ENCODE measurements at regions not wholly inside any gene's neighbourhood (a gene's known extent, or its start where the extent isn't known, plus 50 kb on each side); places are given as distances from the start of the nearest gene placed in this dataset.

DNA sequence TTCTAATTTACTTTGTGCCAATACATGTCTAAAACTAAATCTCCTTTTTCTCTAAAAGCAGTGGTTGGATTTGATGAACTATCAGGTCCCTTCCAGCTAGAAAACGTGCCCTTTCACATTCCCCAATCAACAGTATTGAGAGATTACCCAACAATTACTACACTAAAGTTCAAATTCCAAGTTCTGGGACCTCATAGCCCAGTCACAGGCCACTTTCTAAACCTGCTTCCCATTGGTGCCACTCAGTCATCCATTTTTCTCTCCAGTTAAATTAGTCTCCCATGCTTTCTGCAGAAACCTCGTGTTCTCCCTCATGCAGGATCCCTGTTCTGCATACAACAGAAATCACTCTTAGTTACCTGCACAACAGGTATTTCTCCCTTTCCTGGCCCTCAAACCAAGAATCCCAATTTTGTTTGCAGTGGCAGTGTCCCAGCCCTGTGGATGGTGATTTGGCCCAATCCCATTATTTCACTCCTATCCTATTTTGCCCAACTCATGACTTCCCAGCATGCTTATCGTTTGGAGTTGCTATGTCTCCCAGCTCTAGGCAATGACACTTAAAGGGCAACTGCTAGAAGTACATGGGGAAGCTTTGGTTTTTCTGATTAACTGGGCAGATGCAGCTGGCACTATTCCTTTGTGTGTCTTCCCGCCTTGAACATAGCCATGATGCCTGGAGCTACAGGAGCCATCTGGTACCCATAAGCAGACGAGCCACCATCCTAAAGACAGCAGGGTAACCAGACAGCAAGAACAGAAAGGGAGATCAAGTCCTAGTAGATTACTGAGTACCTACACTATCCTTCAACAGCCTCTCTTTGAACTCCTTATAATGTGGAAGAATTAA lies 224.2 kb downstream of the MINAR1 start:
- no peak for DNase-seq (ENCODE audit: low read depth in 1 of 2, low spot score in 1 of 2)

DNA sequence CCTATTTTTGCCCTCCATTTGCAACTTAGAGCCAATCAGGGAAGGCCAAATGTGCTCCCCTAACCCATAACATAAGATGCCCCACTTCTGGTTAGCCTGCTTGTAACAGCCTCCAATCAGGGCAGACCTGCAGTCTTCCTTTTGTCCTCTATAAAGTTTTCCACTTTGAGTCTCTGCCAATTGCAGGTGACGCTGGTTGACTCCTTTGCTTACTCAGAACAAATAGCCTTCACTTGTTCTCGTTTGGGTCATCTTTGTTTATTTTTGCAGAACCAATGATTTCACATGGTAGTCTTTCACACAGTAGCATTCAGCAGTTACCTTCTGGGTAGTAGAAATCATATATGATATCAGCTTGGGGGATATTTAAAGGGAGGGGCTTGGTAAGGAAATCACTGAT lies 225.6 kb downstream of the MINAR1 start:
- no peak for DNase-seq (ENCODE audit: low read depth in 1 of 2, low spot score in 1 of 2)

DNA sequence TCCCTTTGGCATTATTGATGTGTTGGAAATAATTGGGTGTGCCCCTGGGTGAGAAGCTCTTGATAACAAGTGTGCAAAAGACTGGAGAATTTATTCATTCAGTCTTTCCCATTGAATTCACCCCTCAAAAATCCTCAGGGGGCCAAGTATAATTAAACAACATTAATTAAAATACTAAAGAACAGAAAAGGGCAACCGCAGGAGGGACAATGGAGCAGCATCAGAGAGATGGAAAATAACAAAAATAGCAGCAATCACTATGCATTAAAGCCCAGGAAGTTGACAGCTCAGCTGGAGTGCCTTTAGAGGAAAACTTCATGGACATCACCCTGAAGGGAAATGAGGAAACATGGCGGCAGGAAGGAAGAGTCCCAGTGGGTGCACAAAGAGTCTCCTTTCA lies 227.6 kb downstream of the MINAR1 start:
- DNase-seq (ENCODE audit: low read depth in 1 of 2, low spot score in 1 of 2), result no peak

DNA sequence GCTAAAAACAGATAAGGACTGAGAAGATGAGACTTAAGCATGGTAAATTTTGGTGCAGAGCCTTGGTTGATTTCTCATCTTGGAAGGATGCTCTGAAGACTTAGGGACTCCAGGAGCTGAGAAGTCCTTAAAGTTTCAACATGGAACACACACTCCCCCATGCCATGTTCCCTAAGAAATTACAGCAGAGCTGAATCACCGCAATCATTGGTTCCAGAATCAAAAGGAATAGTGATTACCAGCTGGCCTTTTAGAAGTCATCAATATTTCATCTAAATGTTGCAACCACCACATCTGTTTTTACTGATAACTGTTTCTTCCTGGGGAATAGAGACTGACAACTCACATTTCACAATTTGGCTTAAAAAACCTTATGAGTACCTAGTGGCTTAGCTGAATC lies 229.3 kb downstream of the MINAR1 start:
- DNase-seq (ENCODE audit: low read depth in 1 of 2, low spot score in 1 of 2), result no peak

DNA sequence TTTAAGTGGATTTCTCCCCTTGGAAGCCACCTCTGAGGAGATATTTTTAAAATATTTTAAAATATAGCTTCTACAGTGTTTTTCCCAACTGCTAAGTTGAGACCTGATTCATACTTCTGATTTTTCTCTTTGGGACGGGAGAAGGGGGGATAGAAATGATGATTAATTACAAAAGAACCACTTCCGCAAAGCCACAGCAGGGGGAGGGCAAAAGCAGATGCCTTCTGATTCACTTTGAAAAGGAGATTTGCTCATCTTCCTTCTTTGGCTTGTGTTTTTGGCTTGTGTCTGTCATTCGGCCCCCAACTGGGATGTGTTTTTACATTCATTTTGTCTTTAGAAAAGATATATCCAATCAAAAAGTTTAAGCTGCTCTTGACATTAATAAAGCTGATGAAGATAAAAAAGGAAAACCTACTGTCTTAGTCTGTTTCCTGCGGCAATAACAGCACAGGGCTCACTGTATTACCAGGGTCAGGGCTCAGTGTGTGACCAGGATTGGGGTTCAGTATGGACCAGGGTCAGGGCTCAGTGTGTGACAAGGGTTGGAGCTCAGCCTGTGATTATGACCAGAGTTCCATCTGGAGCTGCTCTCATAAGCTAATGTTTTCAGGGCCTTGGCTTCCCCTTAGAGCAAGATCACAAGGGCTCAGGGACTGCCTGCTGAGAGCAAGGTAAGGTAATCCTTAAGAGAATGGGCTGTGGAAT lies 223.2 kb downstream of the MTHFS start:
- DNase-seq (ENCODE audit: low read depth in 1 of 2, low spot score in 1 of 2), result no peak

DNA sequence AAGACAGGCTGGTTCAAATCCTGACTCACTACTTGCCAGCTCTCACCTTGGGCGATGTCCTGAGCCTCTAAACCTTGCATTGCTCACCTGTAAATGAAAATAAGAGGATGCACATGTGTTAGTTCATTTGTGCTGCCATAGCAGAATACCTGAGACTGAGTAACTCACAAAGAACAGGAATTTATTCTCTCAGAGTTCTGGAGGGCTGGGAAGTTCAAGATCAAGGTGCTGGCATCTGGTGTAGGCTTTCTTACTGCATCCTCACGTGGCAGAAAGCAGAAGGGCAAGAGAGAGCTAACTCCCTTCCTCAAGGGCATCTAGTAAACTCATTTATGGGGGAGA lies 222.7 kb downstream of the MTHFS start:
- no peak for DNase-seq (ENCODE audit: low read depth in 1 of 2, low spot score in 1 of 2)

DNA sequence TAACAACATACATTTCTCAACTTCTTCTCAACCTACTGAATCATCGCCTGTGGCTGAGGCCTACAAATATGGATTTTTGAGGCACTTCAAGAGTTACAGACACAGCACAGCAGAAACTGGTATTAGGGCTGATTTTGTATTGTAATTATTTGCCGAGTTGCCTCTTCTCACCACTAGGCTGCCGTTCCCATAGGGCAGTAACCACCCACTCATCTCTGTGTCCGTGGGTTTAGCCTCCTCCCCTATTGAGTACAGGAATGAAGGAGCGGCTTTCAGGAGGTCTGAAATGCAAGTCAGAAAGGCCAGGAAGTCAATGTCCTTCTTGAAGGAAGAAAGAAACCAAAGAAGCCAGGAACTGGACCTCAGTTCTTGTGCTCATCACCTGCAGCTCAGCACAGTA lies 220.8 kb downstream of the MTHFS start:
- no peak for DNase-seq (ENCODE audit: low read depth in 1 of 2, low spot score in 1 of 2)

- no peak for DNase-seq (ENCODE audit: low read depth in 1 of 2, low spot score in 1 of 2)
These were observed 220.2 kb downstream of the MTHFS start for GRCh38 chr15:79676621-79677020.

DNA sequence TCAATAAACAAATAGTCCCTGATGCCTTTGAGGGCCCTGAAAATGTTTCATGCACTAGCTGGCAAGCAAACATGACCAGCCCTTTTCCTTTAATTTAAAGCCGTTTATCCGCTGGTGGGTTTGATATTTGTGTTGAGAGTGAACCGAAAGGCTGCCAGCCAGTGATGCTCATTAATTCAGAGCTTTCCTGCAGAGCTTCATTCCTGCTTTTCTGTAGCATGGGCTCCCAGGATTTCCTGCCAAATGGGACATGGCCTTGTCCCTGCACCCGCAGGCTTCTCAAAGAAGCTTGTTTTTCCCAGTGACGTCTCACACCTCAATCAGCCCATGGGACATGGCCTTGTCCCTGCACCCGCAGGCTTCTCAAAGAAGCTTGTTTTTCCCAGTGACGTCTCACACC lies 219.6 kb downstream of the MTHFS start:
- no peak for DNase-seq (ENCODE audit: low read depth in 1 of 2, low spot score in 1 of 2)

DNA sequence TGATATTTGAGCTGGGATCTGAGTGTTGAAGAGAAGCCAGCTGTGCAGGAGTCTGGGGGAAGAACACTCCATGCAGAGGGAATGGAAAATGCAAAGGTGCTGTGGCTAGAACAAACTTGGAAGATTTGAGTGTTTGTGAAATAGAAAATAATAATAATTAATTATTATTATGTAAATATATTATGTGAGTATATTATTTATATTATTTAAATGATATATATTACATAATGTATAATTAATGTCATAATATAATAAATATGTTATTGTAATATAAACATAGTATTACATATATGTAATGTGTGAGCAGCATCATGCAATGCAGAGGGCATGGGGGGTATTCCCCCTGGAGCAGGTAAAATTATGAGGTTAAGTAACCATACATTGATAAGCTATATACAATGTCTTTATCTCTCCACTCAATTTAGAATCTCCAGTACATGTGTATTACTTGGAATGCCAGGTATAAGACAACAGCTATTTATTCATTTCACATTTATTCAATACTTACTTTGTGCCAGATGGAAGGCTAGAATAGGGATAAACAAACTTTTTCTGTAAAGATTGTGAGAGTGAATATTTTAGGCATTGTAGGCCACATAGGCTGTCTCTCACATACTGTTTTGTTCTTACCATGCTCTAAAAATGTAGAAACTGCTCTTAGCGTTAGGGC lies 218.6 kb downstream of the MTHFS start:
- no peak for DNase-seq (ENCODE audit: low read depth in 1 of 2, low spot score in 1 of 2)

GRCh38 chr15:79680720-79681119 lies 216.1 kb downstream of the MTHFS start:
- no peak for DNase-seq (ENCODE audit: low read depth in 1 of 2, low spot score in 1 of 2)

DNA sequence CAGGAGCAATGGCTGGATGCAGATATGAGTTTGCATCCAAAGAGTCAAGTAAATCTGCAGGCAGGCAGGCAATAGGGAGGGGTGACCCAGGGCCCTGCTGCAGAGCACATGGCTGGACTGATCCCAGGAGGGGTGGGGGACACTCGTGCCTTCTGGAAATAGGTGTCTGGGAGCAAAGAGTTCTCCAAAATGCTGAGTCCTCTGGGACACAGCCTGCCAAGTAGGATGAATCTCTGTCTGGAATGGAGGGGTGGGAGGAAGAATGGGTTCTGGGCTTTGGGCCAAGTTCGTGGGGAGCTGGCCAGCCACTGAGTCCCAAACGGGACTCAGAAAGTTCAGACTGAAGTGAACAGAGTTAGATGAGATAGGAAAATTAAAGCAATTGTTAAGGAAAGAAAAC lies 214.5 kb downstream of the MTHFS start:
- DNase-seq (ENCODE audit: low read depth in 1 of 2, low spot score in 1 of 2), result no peak

- DNase-seq (ENCODE audit: low read depth in 1 of 2, low spot score in 1 of 2), result no peak
These were observed 213.9 kb downstream of the MTHFS start for GRCh38 chr15:79682851-79683288.

GRCh38 chr15:79689030-79689429 lies 207.8 kb downstream of the MTHFS start:
- no peak for DNase-seq (ENCODE audit: low read depth in 1 of 2, low spot score in 1 of 2)

GRCh38 chr15:79700951-79701480 lies 195.8 kb downstream of the MTHFS start:
- no peak for DNase-seq (ENCODE audit: low read depth in 1 of 2, low spot score in 1 of 2)

DNA sequence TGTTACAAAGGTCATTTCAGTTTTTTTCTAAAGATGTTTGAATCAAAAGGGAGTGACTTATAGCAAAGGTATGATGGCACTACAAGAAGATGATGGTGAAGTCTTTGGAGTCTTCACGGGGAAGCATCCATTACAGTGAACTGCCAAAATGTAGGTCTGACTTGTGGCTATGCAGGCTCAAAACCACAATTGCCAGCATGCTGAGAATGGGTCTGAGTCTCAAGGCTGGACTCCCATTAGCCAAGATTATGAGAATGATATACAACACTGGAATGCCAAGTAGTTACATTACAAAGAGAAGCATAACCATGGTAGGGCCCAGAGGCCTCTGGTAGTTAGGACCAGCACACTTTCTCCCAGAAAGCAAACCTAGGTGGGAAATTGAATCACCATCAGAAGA lies 194.2 kb downstream of the MTHFS start:
- no peak for DNase-seq (ENCODE audit: low read depth in 1 of 2, low spot score in 1 of 2)

GRCh38 chr15:79721256-79721655 lies 175.6 kb downstream of the MTHFS start:
- no peak for DNase-seq (ENCODE audit: low read depth in 1 of 2, low spot score in 1 of 2)

DNA sequence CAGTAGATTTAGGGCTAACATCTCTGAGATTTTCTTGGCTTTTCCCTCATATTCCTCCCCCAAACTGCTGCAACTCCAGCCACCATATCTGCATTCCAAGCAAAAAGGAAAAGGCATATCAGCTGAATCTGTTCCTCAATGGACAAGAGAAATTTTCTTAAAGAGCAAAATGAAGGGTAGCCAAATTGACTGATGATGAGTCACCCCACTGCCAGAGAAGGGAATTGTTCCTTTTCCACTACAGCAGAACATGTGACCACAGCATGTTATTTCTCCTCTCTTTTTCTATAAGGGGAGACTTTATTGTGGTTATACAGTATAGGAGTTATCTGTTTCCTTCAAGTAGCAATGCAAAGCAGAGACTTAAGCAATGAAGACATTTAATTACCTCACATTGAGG lies 172.5 kb downstream of the MTHFS start:
- DNase-seq (ENCODE audit: low read depth in 1 of 2, low spot score in 1 of 2), result no peak

GRCh38 chr15:79724804-79725203 lies 172.0 kb downstream of the MTHFS start:
- DNase-seq (ENCODE audit: low read depth in 1 of 2, low spot score in 1 of 2), result no peak

GRCh38 chr15:79728867-79729266 lies 167.9 kb downstream of the MTHFS start:
- DNase-seq (ENCODE audit: low read depth in 1 of 2, low spot score in 1 of 2), result no peak

- no peak for DNase-seq (ENCODE audit: low read depth in 1 of 2, low spot score in 1 of 2)
These were observed 160.3 kb downstream of the MTHFS start for GRCh38 chr15:79736435-79737000.

- DNase-seq (ENCODE audit: low read depth in 1 of 2, low spot score in 1 of 2), result no peak
These were observed 158.7 kb downstream of the MTHFS start for GRCh38 chr15:79738143-79738542.

Data from stimulated activated CD4-positive, alpha-beta T cell treated with anti-CD3 and anti-CD28 coated beads, Interleukin-15, amount 100 ng/mL, for 1 hour (primary cell).